HL-60 (cell line): ENCODE measurements at regions not wholly inside any gene's neighbourhood (a gene's known extent, or its start where the extent isn't known, plus 50 kb on each side); places are given as distances from the start of the nearest gene placed in this dataset.

ENCODE experiments used
- GABPA ChIP-seq: IDR thresholded peaks from 2 replicates; pipeline ENCODE4 v1.6.1; 2012; ENCODE audit warnings: low read depth
- POLR2AphosphoS5 ChIP-seq: IDR thresholded peaks from 2 replicates; pipeline ENCODE4 v1.6.1; 2012; ENCODE audit warnings: low read depth
- SPI1 ChIP-seq: IDR thresholded peaks from 2 replicates; pipeline ENCODE4 v1.6.1; 2012; ENCODE audit warnings: low read depth, mild to moderate bottlenecking, borderline replicate concordance
- TF ChIP-seq, protein P1 (sequence below): IDR thresholded peaks from one replicate; pipeline ENCODE4 v1.5.1; 2011; ENCODE audit warnings: low read length, control low read depth, inconsistent platforms; ENCODE audit not compliant: insufficient read depth
- TF ChIP-seq, protein P2 (sequence below): IDR thresholded peaks from 2 replicates; pipeline ENCODE4 v1.6.1; 2012; ENCODE audit warnings: low read depth; ENCODE audit not compliant: insufficient replicate concordance

DNA sequence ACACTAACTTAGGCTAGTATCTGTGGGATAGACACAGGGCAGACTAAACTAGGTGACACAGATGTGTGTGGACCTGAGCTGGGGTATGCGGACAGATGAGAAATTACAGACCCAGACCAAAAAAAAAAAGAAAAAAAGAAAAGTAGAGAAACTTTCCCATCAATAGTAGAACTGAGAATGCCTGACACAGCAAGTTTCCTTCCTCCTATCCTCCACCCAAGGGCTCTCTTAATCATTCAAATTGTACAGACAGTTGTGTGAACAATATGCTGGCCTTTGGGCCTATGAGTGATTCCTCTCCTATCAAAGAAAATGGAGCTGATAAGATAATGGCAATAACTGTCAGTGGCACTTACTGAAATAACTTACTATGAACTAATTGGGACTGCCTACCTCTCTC lies 226.7 kb upstream of the PRDM1 start:
- TF ChIP-seq, protein P1, sequence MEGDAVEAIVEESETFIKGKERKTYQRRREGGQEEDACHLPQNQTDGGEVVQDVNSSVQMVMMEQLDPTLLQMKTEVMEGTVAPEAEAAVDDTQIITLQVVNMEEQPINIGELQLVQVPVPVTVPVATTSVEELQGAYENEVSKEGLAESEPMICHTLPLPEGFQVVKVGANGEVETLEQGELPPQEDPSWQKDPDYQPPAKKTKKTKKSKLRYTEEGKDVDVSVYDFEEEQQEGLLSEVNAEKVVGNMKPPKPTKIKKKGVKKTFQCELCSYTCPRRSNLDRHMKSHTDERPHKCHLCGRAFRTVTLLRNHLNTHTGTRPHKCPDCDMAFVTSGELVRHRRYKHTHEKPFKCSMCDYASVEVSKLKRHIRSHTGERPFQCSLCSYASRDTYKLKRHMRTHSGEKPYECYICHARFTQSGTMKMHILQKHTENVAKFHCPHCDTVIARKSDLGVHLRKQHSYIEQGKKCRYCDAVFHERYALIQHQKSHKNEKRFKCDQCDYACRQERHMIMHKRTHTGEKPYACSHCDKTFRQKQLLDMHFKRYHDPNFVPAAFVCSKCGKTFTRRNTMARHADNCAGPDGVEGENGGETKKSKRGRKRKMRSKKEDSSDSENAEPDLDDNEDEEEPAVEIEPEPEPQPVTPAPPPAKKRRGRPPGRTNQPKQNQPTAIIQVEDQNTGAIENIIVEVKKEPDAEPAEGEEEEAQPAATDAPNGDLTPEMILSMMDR = no peak
- no peak for TF ChIP-seq GABPA
- TF ChIP-seq SPI1 = no peak
- TF ChIP-seq POLR2AphosphoS5 = no peak
- TF ChIP-seq, protein P2, sequence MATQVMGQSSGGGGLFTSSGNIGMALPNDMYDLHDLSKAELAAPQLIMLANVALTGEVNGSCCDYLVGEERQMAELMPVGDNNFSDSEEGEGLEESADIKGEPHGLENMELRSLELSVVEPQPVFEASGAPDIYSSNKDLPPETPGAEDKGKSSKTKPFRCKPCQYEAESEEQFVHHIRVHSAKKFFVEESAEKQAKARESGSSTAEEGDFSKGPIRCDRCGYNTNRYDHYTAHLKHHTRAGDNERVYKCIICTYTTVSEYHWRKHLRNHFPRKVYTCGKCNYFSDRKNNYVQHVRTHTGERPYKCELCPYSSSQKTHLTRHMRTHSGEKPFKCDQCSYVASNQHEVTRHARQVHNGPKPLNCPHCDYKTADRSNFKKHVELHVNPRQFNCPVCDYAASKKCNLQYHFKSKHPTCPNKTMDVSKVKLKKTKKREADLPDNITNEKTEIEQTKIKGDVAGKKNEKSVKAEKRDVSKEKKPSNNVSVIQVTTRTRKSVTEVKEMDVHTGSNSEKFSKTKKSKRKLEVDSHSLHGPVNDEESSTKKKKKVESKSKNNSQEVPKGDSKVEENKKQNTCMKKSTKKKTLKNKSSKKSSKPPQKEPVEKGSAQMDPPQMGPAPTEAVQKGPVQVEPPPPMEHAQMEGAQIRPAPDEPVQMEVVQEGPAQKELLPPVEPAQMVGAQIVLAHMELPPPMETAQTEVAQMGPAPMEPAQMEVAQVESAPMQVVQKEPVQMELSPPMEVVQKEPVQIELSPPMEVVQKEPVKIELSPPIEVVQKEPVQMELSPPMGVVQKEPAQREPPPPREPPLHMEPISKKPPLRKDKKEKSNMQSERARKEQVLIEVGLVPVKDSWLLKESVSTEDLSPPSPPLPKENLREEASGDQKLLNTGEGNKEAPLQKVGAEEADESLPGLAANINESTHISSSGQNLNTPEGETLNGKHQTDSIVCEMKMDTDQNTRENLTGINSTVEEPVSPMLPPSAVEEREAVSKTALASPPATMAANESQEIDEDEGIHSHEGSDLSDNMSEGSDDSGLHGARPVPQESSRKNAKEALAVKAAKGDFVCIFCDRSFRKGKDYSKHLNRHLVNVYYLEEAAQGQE = no peak
